HG03342 (cell line): ENCODE measurements at regions not wholly inside any gene's neighbourhood (a gene's known extent, or its start where the extent isn't known, plus 50 kb on each side); places are given as distances from the start of the nearest gene placed in this dataset.

Experiments used
- ATAC-seq: cut with Tn5 transposase; IDR thresholded peaks from one replicate; pipeline ENCODE4 v1.9.1; 2021; ENCODE audit warnings: mild to moderate bottlenecking, moderate library complexity; ENCODE audit not compliant: unreplicated experiment

- no peak for ATAC-seq
Observed at GRCh38 chr13:110773480-110773879, 60.0 kb downstream of the ING1 start.

DNA sequence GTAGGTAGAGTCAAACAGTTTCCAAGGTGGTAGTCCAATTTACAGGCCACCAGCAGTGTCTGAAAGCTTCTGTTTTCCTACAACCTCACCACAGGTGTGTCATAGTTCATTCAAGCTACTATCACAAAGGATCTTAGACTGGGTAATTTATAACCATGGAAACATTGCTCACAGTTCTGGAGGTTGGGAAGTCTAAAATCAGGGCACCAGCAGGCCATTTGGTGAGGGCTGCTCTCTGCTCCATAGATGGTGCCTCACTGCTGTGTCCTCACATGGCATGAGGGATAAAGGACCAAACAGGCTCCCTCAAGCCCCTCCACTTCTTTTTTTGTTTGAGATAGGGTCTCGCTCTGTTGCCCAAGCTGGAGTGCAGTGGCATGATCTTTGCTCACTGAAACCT lies 60.6 kb downstream of the ING1 start:
- ATAC-seq, result no peak

- no peak for ATAC-seq
Observed at GRCh38 chr13:110774490-110774889, 61.0 kb downstream of the ING1 start.

- ATAC-seq, result no peak
Observed at GRCh38 chr13:110775576-110775975, 62.1 kb downstream of the ING1 start.

GRCh38 chr13:110777251-110777820 lies 63.8 kb downstream of the ING1 start:
- no peak for ATAC-seq

DNA sequence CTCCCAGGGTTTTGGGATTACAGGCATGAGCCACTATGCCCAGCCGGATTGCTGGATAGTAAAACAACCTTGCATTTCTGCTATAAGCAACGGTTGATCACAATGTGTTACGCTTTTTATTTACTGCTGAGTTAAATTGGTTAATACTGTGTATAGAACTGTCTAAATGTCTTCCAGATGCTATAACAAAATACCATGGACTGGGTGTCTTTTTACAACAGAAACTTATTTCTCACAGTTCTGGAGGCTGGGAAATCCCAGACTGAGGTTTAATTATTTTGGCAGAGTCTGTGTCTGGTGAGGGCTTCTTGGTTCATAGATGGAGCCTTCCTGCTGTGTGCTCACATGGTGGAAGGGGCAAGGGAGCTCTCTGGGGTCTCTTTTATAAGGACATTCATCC lies 65.5 kb downstream of the ING1 start:
- ATAC-seq, result no peak

GRCh38 chr13:110780422-110780821 lies 66.9 kb downstream of the ING1 start:
- ATAC-seq, result no peak

DNA sequence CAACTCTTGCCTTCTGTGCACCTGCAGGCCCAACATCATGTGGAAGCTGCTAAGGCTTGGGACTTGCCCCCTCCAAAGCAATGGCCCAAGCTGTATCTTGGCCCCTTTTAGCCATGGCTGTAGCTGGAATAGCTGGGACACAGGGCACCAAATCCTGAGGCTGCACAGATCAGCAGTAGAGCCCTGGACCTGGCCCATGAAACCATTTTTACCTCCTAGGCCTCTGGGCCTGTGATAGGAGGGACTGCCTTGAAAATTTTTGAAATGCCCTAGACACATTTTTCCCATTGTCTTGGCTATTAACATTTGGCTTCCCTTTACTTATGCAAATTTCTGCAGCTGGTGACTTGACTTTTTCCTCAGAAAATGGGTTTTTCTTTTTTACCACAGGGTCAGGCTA lies 68.7 kb downstream of the ING1 start:
- no peak for ATAC-seq

DNA sequence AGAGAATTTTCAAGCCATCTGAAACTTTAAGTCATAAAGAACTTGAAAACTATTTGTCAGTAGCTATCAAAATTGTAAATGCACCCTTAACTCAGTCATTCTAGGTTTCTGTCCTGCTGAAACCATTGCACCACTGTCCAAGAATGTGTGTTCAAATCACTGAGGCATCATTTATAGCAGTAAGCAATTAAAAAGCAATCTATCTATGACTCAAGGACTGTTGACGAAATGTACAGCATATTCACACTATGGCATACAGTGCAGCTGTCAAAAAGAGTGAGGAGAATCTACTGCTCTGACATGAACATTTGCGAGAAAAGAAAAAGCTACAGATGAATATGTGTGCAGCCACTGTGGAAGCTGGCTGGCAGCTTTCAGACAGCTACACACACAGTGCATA lies 71.2 kb downstream of the ING1 start:
- ATAC-seq, result no peak

- no peak for ATAC-seq
Observed at GRCh38 chr13:110788778-110789177, 75.3 kb downstream of the ING1 start.

DNA sequence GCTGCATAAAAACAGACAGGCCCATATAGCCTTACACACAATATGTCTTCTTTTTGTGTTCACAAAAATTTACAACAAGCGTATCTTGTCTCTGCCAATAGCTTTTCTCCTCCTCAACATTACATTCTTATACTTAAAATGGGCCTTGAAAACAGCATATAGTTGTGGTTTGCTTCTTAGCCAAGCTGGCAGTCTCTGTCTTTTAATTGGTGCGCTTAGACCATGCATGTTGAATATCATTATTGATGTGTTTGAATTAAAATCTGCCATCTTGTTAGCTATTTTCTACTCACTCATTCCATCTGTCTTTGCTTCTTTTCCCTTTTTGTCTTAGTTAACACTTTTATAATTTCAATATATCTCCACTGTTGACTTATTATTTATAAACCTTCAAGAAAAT lies 76.4 kb downstream of the ING1 start:
- ATAC-seq, result no peak

DNA sequence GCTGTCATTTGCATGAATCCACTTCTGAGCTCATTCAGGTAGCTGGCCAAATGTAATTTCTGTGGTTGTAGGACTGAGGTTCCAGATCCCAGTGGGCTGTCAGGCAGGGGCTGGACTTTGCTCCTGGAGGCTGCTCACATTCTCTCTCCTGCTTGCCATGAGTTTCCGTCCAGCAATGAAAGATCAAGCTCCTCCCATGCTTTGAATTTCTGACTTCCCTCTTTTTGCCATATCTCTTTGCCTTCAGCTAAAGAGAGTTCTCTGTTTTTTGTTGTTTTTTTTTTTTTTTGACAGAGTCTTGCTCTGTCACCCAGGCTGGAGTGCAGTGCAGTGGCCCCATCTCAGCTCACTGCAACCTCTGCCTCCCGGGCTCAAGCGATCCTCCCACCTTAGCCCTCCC lies 76.9 kb downstream of the ING1 start:
- no peak for ATAC-seq

- ATAC-seq, result no peak
Observed at GRCh38 chr13:110794209-110794608, 80.7 kb downstream of the ING1 start.

- no peak for ATAC-seq
Observed at GRCh38 chr13:110797230-110797877, 83.9 kb downstream of the ING1 start.

GRCh38 chr13:110798081-110798994 lies 84.8 kb downstream of the ING1 start:
- no peak for ATAC-seq

DNA sequence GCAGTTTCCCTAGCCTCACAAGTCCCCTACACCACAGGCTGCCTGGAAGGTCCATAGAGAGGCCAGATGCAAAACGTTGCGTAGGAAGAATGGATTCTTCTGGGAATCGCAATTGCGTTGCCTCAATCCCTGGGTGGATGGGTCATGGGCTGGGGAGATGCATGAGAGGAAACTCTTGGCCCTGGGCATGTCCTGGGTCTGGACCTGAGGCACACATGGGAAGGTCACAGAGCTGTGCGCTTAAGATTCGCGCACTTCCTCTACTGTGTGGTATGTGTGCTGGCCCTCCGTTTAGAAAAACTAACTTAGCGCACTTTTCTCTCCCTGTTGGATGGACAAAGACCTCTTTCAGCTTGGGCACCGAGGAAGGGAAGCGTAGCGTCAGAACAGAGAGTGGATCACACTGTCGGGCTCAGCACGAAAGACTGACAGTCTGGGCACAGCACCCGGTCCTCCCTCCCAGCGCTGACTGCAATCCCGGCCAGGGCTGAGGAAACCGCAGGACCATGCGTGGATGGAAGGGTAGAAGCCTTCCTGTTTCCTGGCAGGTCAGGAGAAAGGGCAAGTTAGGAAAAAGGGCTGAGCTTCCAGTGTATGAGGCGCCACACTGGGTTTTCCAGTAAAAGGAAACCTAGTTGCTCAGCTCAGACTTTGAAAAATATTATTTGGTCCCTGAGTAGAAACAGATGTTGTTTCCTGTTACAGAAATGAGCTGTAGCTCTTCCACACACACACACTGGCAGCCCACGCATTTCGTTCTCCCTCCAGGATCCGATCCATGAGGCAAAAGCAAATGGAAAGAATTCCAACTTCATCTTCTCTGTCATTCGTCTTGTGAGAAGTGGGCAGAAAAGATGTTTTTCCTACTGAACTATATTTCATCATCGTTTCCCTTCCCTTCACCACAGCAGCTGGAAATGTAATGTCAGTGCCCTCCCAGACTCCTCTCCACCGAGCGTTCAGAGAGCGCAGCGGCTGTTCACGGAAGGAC lies 86.0 kb downstream of the ING1 start:
- no peak for ATAC-seq

DNA sequence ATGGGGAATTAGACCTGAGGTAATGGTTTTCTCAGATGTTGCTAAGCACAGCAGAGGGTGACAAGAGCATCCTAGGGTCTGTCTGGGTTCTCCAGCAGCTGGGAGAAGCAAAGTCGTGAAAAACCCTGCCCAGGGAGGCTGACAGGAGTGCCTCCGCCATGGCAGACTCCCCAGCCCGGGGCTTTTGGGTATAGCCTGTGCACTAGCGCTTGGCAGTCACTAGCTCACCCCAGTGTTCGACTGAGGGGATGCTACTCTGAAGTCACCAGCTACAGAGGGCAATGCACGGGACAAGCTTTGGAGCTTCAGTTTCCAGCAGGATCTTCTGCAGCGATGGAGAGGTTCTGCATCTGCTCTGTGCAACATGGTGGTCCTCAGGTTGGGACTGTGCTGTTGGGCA lies 87.5 kb downstream of the ING1 start:
- ATAC-seq, result no peak

- ATAC-seq, result no peak
Observed at GRCh38 chr13:110802260-110802659, 88.8 kb downstream of the ING1 start.

DNA sequence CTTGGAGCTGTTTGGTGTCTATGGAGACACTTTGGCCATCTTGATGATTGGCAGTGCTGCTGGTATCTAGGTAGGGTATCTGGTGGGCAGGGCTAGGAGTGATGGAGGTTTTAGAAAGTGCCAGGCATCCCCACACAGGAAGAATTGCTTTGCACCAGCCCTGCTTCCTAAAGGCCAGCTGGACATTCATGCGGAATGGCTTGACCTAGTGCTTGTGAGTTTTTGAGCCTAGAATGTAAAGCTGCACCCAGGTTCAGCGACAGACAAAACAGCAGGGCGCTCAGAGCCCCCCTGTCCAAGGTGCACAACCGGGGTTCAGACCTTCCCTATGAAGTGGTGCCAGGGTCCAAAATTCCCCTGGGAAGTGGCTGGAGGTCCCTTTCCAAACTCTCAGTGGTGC lies 93.1 kb downstream of the ING1 start:
- ATAC-seq, result no peak

GRCh38 chr13:110807546-110807945 lies 94.0 kb downstream of the ING1 start:
- ATAC-seq, result no peak

GRCh38 chr13:110808138-110808537 lies 94.6 kb downstream of the ING1 start:
- no peak for ATAC-seq
